H1 (cell line): ENCODE measurements at regions not wholly inside any gene's neighbourhood (a gene's known extent, or its start where the extent isn't known, plus 50 kb on each side); places are given as distances from the start of the nearest gene placed in this dataset.

Experiments used
- CTCF ChIA-PET: fragments of 300-600 bp; sonication (Branson Sonifier 250); formaldehyde crosslinking; loops from one replicate; lab custom pipeline; 2021; ENCODE audit not compliant: partially characterized antibody; lab: Charles Lee
- POLR2A ChIA-PET: fragments of 300-600 bp; sonication (Branson Sonifier 250); formaldehyde crosslinking; loops from one replicate; lab custom pipeline; 2021; ENCODE audit warnings: inconsistent platforms; ENCODE audit not compliant: partially characterized antibody; lab: Charles Lee
- DNase-seq, 2 experiments: peaks; one replicate each; pipeline versions ENCODE4 v3.0.0 to v3.0.0-alpha.2; 2010 to 2022; ENCODE audit warnings: low spot score in 2 of 2, low read depth in 1 of 2, mixed read lengths in 1 of 2
- FAIRE-seq: peaks from 2 replicates; lab custom pipeline; 2011; peaks lifted over from hg19 to GRCh38; lab: Jason Lieb, UNC
- H2AFZ ChIP-seq: 2 replicates; pipeline ENCODE4 v1.8.1; 2012; ENCODE audit warnings: low read length, inconsistent platforms
- H2AK5ac ChIP-seq: 2 replicates; pipeline ENCODE4 v1.6.1; 2013; ENCODE audit warnings: low read depth, low read length
- H2BK120ac ChIP-seq: replicated peaks from 2 replicates; pipeline ENCODE3; 2013; ENCODE audit warnings: low read depth, low read length, inconsistent platforms
- H2BK12ac ChIP-seq: 2 replicates; pipeline ENCODE4 v1.6.1; 2013; ENCODE audit warnings: low read depth, low read length
- H2BK15ac ChIP-seq: 2 replicates; pipeline ENCODE4 v1.6.1; 2013; ENCODE audit warnings: low read length
- H2BK20ac ChIP-seq: 2 replicates; pipeline ENCODE4 v1.6.1; 2013; ENCODE audit warnings: low read length
- H2BK5ac ChIP-seq: 2 replicates; pipeline ENCODE4 v1.6.1; 2013; ENCODE audit warnings: low read depth, low read length
- H3K14ac ChIP-seq: 2 replicates; pipeline ENCODE4 v1.6.1; 2013; ENCODE audit warnings: inconsistent platforms; ENCODE audit not compliant: insufficient read length
- H3K18ac ChIP-seq: 2 replicates; pipeline ENCODE4 v1.6.1; 2013; ENCODE audit warnings: low read length; ENCODE audit errors: extremely low read depth
- H3K23ac ChIP-seq: 2 replicates; pipeline ENCODE4 v1.6.1; 2013; ENCODE audit warnings: inconsistent platforms; ENCODE audit not compliant: insufficient read length
- H3K23me2 ChIP-seq: 2 replicates; pipeline ENCODE4 v1.6.1; 2013; ENCODE audit warnings: low read depth, low read length
- H3K27ac ChIP-seq: 2 replicates; pipeline ENCODE4 v1.6.1; 2011; ENCODE audit warnings: low read depth, low read length, inconsistent platforms
- H3K27me3 ChIP-seq, 4 experiments: replicated peaks in 1 of 4; 1 replicate in 1 of 4; 2 replicates in 3 of 4; pipeline versions ENCODE4 v1.6.1 to v1.8.1; 2011 to 2013; ENCODE audit warnings: low read length in 3 of 4, mild to moderate bottlenecking in 3 of 4, inconsistent platforms in 2 of 4, mixed read lengths in 2 of 4, moderate library complexity in 1 of 4; ENCODE audit not compliant: control insufficient read depth in 3 of 4, insufficient read depth in 3 of 4; ENCODE audit errors: extremely low read depth in 1 of 4
- H3K36me3 ChIP-seq, 4 experiments: 2 replicates each; pipeline versions ENCODE4 v1.6.1 to v1.8.1; 2011 to 2013; ENCODE audit warnings: mild to moderate bottlenecking in 4 of 4, low read length in 3 of 4, moderate library complexity in 2 of 4, control low read depth in 1 of 4, inconsistent platforms in 1 of 4; ENCODE audit not compliant: insufficient read depth in 4 of 4, control insufficient read depth in 2 of 4
- H3K4ac ChIP-seq: replicated peaks from 2 replicates; pipeline ENCODE3; 2013; ENCODE audit warnings: low read length, low read depth, mixed read lengths, inconsistent platforms; ENCODE audit not compliant: insufficient read length
- H3K4me1 ChIP-seq, 4 experiments: replicated peaks in 1 of 4; 1 replicate in 1 of 4; 2 replicates in 3 of 4; pipeline versions ENCODE4 v1.6.1 to v1.8.1; 2011 to 2013; ENCODE audit warnings: low read length in 3 of 4, inconsistent platforms in 2 of 4, mixed read lengths in 1 of 4; ENCODE audit not compliant: insufficient read depth in 4 of 4, control insufficient read depth in 3 of 4
- H3K4me2 ChIP-seq, 2 experiments: 2 replicates each; pipeline versions ENCODE4 v1.6.1 to v1.8.1; 2011 to 2013; ENCODE audit warnings: low read depth in 2 of 2, low read length in 2 of 2, control low read depth in 1 of 2, inconsistent platforms in 1 of 2, mild to moderate bottlenecking in 1 of 2; ENCODE audit not compliant: insufficient read depth in 1 of 2
- H3K4me3 ChIP-seq, 4 experiments: fragments of 200-600, 300-600 bp in 1 of 4; sonication (generic), shearing (Covaris generic), sonication (Bioruptor Twin) in 1 of 4; 2 replicates each; pipeline versions ENCODE4 v1.5.1 to v1.8.1; 2011 to 2016; ENCODE audit warnings: low read length in 4 of 4, low read depth in 3 of 4, control low read depth in 2 of 4, inconsistent platforms in 2 of 4, mild to moderate bottlenecking in 2 of 4, mixed read lengths in 1 of 4, moderate library complexity in 1 of 4; ENCODE audit not compliant: insufficient read depth in 2 of 4; ENCODE audit errors: extremely low read depth in 1 of 4
- H3K56ac ChIP-seq: replicated peaks from 2 replicates; pipeline ENCODE3; 2013; ENCODE audit warnings: low read depth, mild to moderate bottlenecking, mixed read lengths, low read length, inconsistent platforms; ENCODE audit not compliant: insufficient read length
- H3K79me1 ChIP-seq: 2 replicates; pipeline ENCODE4 v1.6.1; 2013; ENCODE audit warnings: low read depth, low read length, control low read depth
- H3K79me2 ChIP-seq, 2 experiments: 2 replicates each; pipeline versions ENCODE4 v1.6.1 to v1.8.1; 2012 to 2013; ENCODE audit warnings: low read length in 2 of 2, mild to moderate bottlenecking in 2 of 2, inconsistent platforms in 1 of 2; ENCODE audit not compliant: insufficient read depth in 2 of 2, control insufficient read depth in 1 of 2
- H3K9ac ChIP-seq, 4 experiments: replicated peaks in 1 of 4; 1 replicate in 1 of 4; 2 replicates in 3 of 4; pipeline versions ENCODE4 v1.6.1 to v1.8.1; 2011 to 2013; ENCODE audit warnings: low read depth in 3 of 4, low read length in 3 of 4, control low read depth in 2 of 4, mild to moderate bottlenecking in 2 of 4, moderate library complexity in 2 of 4, inconsistent platforms in 1 of 4; ENCODE audit errors: extremely low read depth in 1 of 4
- H3K9me3 ChIP-seq, 2 experiments: 2 replicates each; pipeline versions ENCODE4 v1.6.1 to v1.8.1; 2012 to 2013; ENCODE audit warnings: mild to moderate bottlenecking in 2 of 2, moderate library complexity in 2 of 2, control low read depth in 1 of 2, inconsistent platforms in 1 of 2, low read depth in 1 of 2, low read length in 1 of 2, mixed read lengths in 1 of 2; ENCODE audit not compliant: insufficient read depth in 2 of 2
- H4K20me1 ChIP-seq, 2 experiments: replicated peaks in 1 of 2; 2 replicates each; pipeline versions ENCODE3 to v1.8.1; 2011 to 2013; ENCODE audit warnings: inconsistent platforms in 2 of 2, low read length in 2 of 2, mild to moderate bottlenecking in 1 of 2; ENCODE audit not compliant: insufficient read depth in 2 of 2, control insufficient read depth in 1 of 2
- H4K5ac ChIP-seq: 2 replicates; pipeline ENCODE4 v1.6.1; 2013; ENCODE audit warnings: low read length, low read depth, mixed read lengths, inconsistent platforms; ENCODE audit not compliant: insufficient read length
- H4K8ac ChIP-seq: 2 replicates; pipeline ENCODE4 v1.8.0; 2013; ENCODE audit warnings: mild to moderate bottlenecking, moderate library complexity, low read length, inconsistent platforms; ENCODE audit not compliant: insufficient read depth; ENCODE audit errors: extremely low read depth
- H4K91ac ChIP-seq: replicated peaks from 2 replicates; pipeline ENCODE3; 2013; ENCODE audit warnings: low read length, mixed read lengths, inconsistent platforms; ENCODE audit not compliant: insufficient read length
- POLR2AphosphoS5 ChIP-seq: IDR thresholded peaks from 2 replicates; pipeline ENCODE4 v1.6.1; 2011; ENCODE audit warnings: low read depth, low read length
- WGBS, 2 experiments: shearing (Covaris generic) in 1 of 2; methylation state at CpG; one replicate each; pipeline versions ENCODE4 v1.1.6 to v1.1.7; 2013 to 2015; ENCODE audit warnings: low lambda C conversion rate in 2 of 2, mixed read lengths in 2 of 2, inconsistent platforms in 1 of 2, low coverage in 1 of 2, missing lambda C conversion rate in 1 of 2; ENCODE audit not compliant: insufficient replicate concordance in 2 of 2, insufficient coverage in 1 of 2, insufficient read length in 1 of 2; ENCODE audit errors: extremely low coverage in 1 of 2, missing lambda C conversion rate in 1 of 2; 5-methylcytosine and 5-hydroxymethylcytosine counted together

- ChIA-PET POLR2A (no interaction called here), CTCF (interaction anchor here (0.7 to 2.0 kb wide), 19 partner anchors 10 to 937 kb away, joined by 3 to 7 read pairs (median 4); no protein-coding TSS in a partner anchor)
- H3K79me1 ChIP-seq, result no peaks in the 10 kb centered on the region
- H3K4ac ChIP-seq, result no peak overlapping the region
- no peak overlapping the region for H3K27ac ChIP-seq
- no peaks in the 10 kb centered on the region; a peak in 1 of 4 replicates for H3K9me3 ChIP-seq
- peak overlapping the region; percentile 60; the same call in 1 of the 2 replicates for H2BK12ac ChIP-seq
- no peaks in the 10 kb centered on the region for H3K79me2 ChIP-seq
- 86% methylated on average over 2 of the region's 2 CpGs; no CpG with 5 or more reads in 1 of the 2 experiments for WGBS, 2 experiments
- no peak overlapping the region for H2BK15ac ChIP-seq
- H3K36me3 ChIP-seq, result no peaks in the 10 kb centered on the region
- no peaks in the 10 kb centered on the region for H3K27me3 ChIP-seq
- H3K4me1 ChIP-seq, result 0 out of 7 replicates have a peak, but pooled peaks cover 0 to 4% (median 1%) of the 10 kb centered on the region in 4 experiments
- FAIRE-seq (no peak), DNase-seq (no peak)
- peak overlapping the region; percentile 33; the same call in 1 of the 2 replicates for H2AFZ ChIP-seq
- H3K23me2 ChIP-seq, result no peaks in the 10 kb centered on the region
- no peak overlapping the region for H4K5ac ChIP-seq
- H4K91ac ChIP-seq, result no peak overlapping the region
- no peak for TF ChIP-seq POLR2AphosphoS5
- H3K9ac ChIP-seq, result no peak overlapping the region
- H3K14ac ChIP-seq, result no peak overlapping the region
- H3K56ac ChIP-seq, result no peak overlapping the region
- no peak overlapping the region for H2BK120ac ChIP-seq
- no peak overlapping the region for H2AK5ac ChIP-seq
- no peak overlapping the region for H4K8ac ChIP-seq
- H4K20me1 ChIP-seq, result no peaks in the 10 kb centered on the region
- H3K18ac ChIP-seq, result no peak overlapping the region
- no peak overlapping the region for H2BK20ac ChIP-seq
- H2BK5ac ChIP-seq, result no peak overlapping the region
- H3K4me2 ChIP-seq, result no peak overlapping the region
- no peak overlapping the region for H3K4me3 ChIP-seq
- H3K23ac ChIP-seq, result no peak overlapping the region
Measured at GRCh38 chr21:19508442-19508841, 1104.9 kb upstream of the TMPRSS15 start.
